MM.1S (cell line): ENCODE measurements at regions not wholly inside any gene's neighbourhood (a gene's known extent, or its start where the extent isn't known, plus 50 kb on each side); places are given as distances from the start of the nearest gene placed in this dataset.

ENCODE experiments used
- CTCF ChIP-seq: fragments of 300-600 bp; sonication (generic); IDR thresholded peaks from 2 replicates; pipeline ENCODE4 v1.5.1; 2016; ENCODE audit warnings: antibody characterized with exemption, low read length, mixed read lengths
- EZH2 ChIP-seq: fragments of 300-600 bp; sonication (generic); optimal IDR thresholded peaks from 2 replicates; pipeline ENCODE3; 2017; ENCODE audit warnings: low read depth, mild to moderate bottlenecking, antibody characterized with exemption, low read length, mixed read lengths
- EZH2phosphoT487 ChIP-seq: fragments of 300-600 bp; sonication (generic); IDR thresholded peaks from 2 replicates; pipeline ENCODE4 v1.6.1; 2018; ENCODE audit warnings: antibody characterized with exemption, low read length

- no peak for TF ChIP-seq CTCF
- TF ChIP-seq EZH2: no peak
- TF ChIP-seq EZH2phosphoT487: no peak
These were observed 161.8 kb upstream of the ASCC3 start for GRCh38 chr6:101042966-101043365.
